Prostate gland (tissue), 2 donors: ENCODE measurements at regions not wholly inside any gene's neighbourhood (a gene's known extent, or its start where the extent isn't known, plus 50 kb on each side); places are given as distances from the start of the nearest gene placed in this dataset.

Experiments used
- DNase-seq: peaks from one replicate; pipeline ENCODE4 v3.0.0-alpha.2; 2019; ENCODE audit warnings: low spot score
- H3K27ac ChIP-seq, 2 donors: fragments of 200-600 bp; sonication (generic); 2 replicates each; pipeline ENCODE4 v1.5.1; 2017 to 2019
- H3K27me3 ChIP-seq: fragments of 200-600 bp; sonication (generic); replicated peaks from 2 replicates; pipeline ENCODE4 v1.5.1; 2019; ENCODE audit not compliant: insufficient read depth
- H3K36me3 ChIP-seq, 2 donors: fragments of 200-600 bp; sonication (generic); 1 replicate in 1 of 2; 2 replicates in 1 of 2; pipeline versions ENCODE4 v1.5.1 to v1.8.1; 2017 to 2019
- H3K4me1 ChIP-seq: fragments of 200-600 bp; sonication (generic); replicated peaks from 2 replicates; pipeline ENCODE4 v1.5.1; 2019
- H3K4me3 ChIP-seq, 2 donors: fragments of 200-600 bp; sonication (generic); 2 replicates each; pipeline ENCODE4 v1.5.1; 2017 to 2019
- H3K9me3 ChIP-seq: fragments of 200-600 bp; sonication (generic); 2 replicates; pipeline ENCODE4 v1.5.1; 2017
- CTCF ChIP-seq, 4 experiments: fragments of 200-600 bp in 2 of 4; fragments of 450-650 bp in 2 of 4; sonication (generic) in 2 of 4; IDR thresholded peaks; 1 replicate in 3 of 4; 2 replicates in 1 of 4; pipeline ENCODE4 v1.5.1; 2016 to 2019; ENCODE audit warnings: antibody characterized with exemption in 4 of 4, mild to moderate bottlenecking in 2 of 4, moderate library complexity in 2 of 4
- POLR2A ChIP-seq: fragments of 450-650 bp; IDR thresholded peaks from one replicate; pipeline ENCODE4 v1.6.1; 2016; ENCODE audit warnings: antibody characterized with exemption, mild to moderate bottlenecking
- POLR2AphosphoS5 ChIP-seq: sonication (generic); formaldehyde crosslinking; IDR thresholded peaks from one replicate; pipeline ENCODE4 v1.6.1; 2017; ENCODE audit warnings: antibody characterized with exemption
- WGBS: methylation state at CpG from one replicate; pipeline ENCODE4 v1.1.5; 2018; 5-methylcytosine and 5-hydroxymethylcytosine counted together
- intact Hi-C: fragments of 100-400 bp; cut with DNase I; formaldehyde crosslinking; loops from one replicate; pipeline ENCODE4 v1.14.2; 2022

- no peak for DNase-seq
- intact Hi-C loops, result no loop called here
- Histone ChIP-seq H3K4me1 (no peaks in the 10 kb centered on the region), H3K4me3 (no peak overlapping the region), H3K9me3 (no peaks in the 10 kb centered on the region), H3K27ac (peak overlapping the region in 1 of 2 donors; percentile 33), H3K36me3 (no peaks in the 10 kb centered on the region), H3K27me3 (no peaks in the 10 kb centered on the region)
- TF ChIP-seq POLR2A (no peak), POLR2AphosphoS5 (no peak), CTCF (IDR thresholded peaks at IDR 0.05) (no peak)
- 75% methylated on average over 4 of the region's 4 CpGs for WGBS
Measured at GRCh38 chr6:113634352-113635163, 222.6 kb upstream of the MARCKS start.

GRCh38 chr6:113635222-113635986 is 221.7 kb upstream of the MARCKS start:
- Histone ChIP-seq H3K9me3 (no peaks in the 10 kb centered on the region), H3K36me3 (no peaks in the 10 kb centered on the region), H3K4me3 (no peak overlapping the region), H3K4me1 (no peaks in the 10 kb centered on the region), H3K27me3 (no peaks in the 10 kb centered on the region), H3K27ac (peak overlapping the region in 1 of 2 donors; percentile 37)
- intact Hi-C loops, result no loop called here
- TF ChIP-seq POLR2AphosphoS5 (no peak), POLR2A (no peak)
- WGBS, result 24% methylated on average over 1 of the region's 1 CpG
- no peak for DNase-seq

- intact Hi-C loops, result no loop called here
- Histone ChIP-seq H3K4me1 (no peaks in the 10 kb centered on the region), H3K36me3 (no peaks in the 10 kb centered on the region), H3K27me3 (no peaks in the 10 kb centered on the region), H3K9me3 (no peaks in the 10 kb centered on the region), H3K4me3 (no peak overlapping the region), H3K27ac (peak overlapping the region in 1 of 2 donors; percentile 37)
- WGBS, result 25% methylated on average over 1 of the region's 1 CpG
- TF ChIP-seq POLR2A, result no peak
- DNase-seq, result no peak
Measured at GRCh38 chr6:113636357-113636824, 220.8 kb upstream of the MARCKS start.

GRCh38 chr6:113640051-113640450 is 217.1 kb upstream of the MARCKS start:
- Histone ChIP-seq H3K4me3 (no peak overlapping the region), H3K4me1 (peaks cover 5% of the 10 kb centered on the region), H3K27ac (no peak overlapping the region), H3K36me3 (no peaks in the 10 kb centered on the region), H3K9me3 (no peaks in the 10 kb centered on the region), H3K27me3 (no peaks in the 10 kb centered on the region)
- TF ChIP-seq CTCF (IDR thresholded peaks at IDR 0.05) (no peak), POLR2AphosphoS5 (no peak), POLR2A (no peak)
- DNase-seq, result no peak
- intact Hi-C loops, result no loop called here

- Histone ChIP-seq H3K27ac (no peak overlapping the region), H3K27me3 (no peaks in the 10 kb centered on the region), H3K36me3 (no peaks in the 10 kb centered on the region), H3K4me1 (peaks cover 5% of the 10 kb centered on the region), H3K4me3 (no peak overlapping the region), H3K9me3 (no peaks in the 10 kb centered on the region)
- intact Hi-C loops, result no loop called here
- TF ChIP-seq CTCF (IDR thresholded peaks at IDR 0.05) (no peak), POLR2A (no peak), POLR2AphosphoS5 (no peak)
- WGBS, result 85% methylated on average over 7 of the region's 7 CpGs
- no peak for DNase-seq
Measured at GRCh38 chr6:113642001-113642713, 215.0 kb upstream of the MARCKS start.
